GM12892 (cell line): ENCODE measurements at regions not wholly inside any gene's neighbourhood (a gene's known extent, or its start where the extent isn't known, plus 50 kb on each side); places are given as distances from the start of the nearest gene placed in this dataset.

Experiments used
- POLR2A ChIP-seq: IDR thresholded peaks from 2 replicates; pipeline ENCODE4 v1.6.1; 2011; ENCODE audit warnings: low read depth, low read length, control low read depth
- POLR2AphosphoS5 ChIP-seq: IDR thresholded peaks from 2 replicates; pipeline ENCODE4 v1.6.1; 2011; ENCODE audit warnings: low read depth, low read length, control low read depth

DNA sequence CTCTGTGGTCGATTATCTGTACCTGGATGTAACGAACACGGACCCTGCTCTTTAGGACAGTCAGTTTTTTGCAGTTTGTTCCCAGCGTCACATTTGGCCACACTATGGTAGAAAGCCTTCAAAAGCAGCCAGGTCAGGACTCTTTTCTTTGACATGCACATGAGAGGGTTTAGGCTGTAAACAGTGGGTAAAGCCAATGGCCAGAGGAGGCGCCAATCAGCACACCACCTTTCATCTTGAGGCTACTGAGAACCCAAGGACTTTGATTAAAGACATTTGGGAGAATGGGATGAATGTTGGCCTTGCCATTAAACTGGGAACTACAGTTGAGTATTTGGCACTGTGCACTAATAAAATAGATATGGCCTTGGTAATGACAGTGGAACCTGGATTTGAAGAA, 225.9 kb downstream of the OXSM start:
- TF ChIP-seq POLR2A (no peak), POLR2AphosphoS5 (no peak)
